GM18907 (cell line): ENCODE measurements at regions not wholly inside any gene's neighbourhood (a gene's known extent, or its start where the extent isn't known, plus 50 kb on each side); places are given as distances from the start of the nearest gene placed in this dataset.
"Not testable (repeated sequence)": the region's sequence is repeated elsewhere in the genome, so short reads cannot be mapped to it uniquely, and the experiment has no call there.

Experiments used
- ATAC-seq: cut with Tn5 transposase; IDR thresholded peaks from one replicate; pipeline ENCODE4 v1.9.1; 2021; ENCODE audit warnings: mild to moderate bottlenecking, moderate library complexity; ENCODE audit not compliant: unreplicated experiment

DNA sequence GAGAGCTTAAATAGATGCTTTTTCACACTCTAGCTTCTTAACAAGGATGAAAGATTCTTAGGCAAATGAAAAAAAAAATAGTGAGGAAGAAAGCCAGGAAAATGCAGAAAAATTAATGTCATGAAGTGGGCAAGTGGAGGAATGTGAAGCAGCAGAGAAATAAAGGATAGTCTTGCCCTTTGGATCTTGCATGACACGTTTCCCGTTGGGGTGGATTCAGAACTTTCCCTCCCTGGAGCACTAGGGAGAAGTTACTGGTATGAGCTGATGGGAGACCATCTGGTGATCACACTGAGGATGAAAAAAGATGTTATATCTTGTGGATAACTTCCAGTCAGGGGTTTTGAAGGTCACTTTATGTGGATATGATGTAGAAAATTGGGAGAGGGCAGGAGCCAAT lies 361.8 kb upstream of the ROPN1 start:
- ATAC-seq: no peak

DNA sequence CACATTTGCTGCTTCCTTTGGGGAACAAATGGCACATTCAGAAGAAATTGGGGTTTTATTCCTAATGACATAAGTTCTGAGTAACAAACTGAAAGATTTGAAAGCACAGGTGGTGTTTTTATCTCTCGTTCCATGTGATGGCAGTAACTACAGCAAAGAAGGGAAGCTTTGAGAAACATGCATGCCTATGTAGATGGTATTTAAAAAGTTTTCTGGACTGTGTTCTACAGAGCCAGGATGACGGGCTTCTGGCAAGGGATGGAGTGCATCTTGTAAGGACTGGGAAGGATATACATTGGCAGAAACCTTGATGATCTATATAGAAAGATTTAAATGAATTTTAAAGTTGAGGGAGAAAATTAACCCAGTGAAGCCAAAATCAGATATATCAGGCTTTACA lies 362.2 kb upstream of the ROPN1 start:
- ATAC-seq: no peak

DNA sequence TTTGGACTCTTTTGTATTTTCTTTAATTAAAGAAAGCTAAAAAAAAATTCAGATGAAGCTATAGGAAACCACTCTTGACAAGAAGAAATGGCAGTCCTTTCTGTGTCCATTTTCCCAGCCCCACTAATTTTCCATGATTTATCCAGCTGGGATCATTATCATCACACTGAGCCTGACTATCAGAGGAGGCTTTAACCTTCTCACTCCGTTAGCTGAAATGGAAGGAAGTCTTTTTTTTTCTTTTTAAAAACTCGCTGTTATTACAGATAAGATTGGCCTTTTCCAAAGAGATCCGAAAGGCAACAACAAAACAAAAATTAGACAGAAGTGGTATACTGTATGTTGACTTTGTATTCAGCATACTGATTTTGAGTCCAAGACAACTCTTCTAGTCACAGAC lies 366.2 kb upstream of the ROPN1 start:
- no peak for ATAC-seq

DNA sequence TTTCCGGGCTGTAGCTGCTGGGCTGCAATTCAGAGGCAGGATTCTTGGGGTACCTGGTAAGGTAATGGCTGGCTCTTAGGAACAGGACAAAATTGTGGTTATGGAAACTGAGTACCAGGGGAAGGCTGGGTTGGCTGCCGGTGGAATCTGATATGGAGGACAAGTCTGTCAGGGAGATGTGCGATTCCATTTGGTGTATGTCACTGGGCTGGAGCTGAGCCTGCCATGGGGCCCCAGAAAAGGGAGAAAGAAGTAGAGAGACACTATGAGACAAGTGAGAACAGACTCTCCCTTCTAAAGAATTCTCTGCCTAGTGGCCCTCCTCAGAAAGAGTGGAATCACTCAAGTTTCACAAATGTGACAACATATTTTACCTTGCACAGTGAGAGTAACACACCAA lies 368.2 kb upstream of the ROPN1 start:
- ATAC-seq: no peak

DNA sequence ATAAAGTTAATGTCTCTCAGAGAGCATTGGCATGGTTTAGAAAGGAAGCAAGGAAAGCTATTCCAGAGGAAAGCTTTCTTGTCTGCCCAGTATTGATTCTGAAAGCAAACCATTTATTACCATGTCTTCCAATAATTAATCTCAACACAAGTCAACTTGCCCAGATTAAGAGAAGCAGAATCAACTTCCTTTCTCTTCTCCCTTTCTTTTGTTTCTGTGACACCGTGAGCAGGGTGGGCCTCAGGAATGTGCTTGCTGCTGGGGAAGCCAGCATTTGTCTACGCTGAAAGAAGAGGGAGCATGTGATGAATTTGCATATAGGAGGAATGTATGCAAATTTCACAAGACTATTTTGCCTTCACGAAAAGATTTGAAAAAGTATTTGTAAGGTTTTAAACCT lies 368.6 kb upstream of the ROPN1 start:
- ATAC-seq: no peak

DNA sequence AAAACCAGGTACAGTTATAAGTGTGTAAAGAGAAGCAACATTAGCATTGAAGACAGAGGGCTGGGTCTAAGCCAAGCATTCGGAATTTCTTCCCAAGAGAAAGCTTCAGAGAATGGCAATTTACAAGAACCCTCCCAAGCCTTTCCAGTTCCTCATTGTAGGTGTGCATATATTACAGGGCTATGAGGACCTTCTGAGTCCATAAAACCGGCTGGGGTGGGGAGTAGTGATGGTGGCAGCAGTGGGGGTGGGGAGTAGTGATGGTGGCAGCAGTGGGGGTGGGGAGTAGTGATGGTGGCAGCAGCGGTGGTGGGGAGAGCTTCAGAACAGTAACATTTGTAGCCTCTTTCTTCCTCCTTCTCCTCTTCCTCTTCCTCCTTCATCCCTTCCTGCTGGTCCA lies 368.7 kb upstream of the UMPS start:
- no peak for ATAC-seq

DNA sequence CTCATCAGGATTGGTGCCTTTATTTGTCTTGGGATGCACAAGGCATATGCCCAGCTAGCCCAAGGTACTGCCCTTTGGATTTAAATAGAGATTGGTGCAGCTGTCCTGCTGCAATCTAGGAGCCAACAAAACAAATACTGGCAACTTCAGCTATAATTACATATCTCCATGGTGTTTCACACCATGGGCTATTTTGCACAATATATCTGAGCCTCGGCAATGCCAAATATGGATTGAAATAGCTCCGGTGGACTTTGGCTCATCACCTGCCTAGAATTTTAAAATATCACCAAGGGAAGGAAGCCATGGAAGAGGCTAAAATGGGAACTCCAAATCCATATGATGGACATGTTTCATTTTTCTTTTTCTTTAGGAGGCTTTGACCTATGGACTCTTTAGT lies 367.8 kb upstream of the UMPS start:
- no peak for ATAC-seq

DNA sequence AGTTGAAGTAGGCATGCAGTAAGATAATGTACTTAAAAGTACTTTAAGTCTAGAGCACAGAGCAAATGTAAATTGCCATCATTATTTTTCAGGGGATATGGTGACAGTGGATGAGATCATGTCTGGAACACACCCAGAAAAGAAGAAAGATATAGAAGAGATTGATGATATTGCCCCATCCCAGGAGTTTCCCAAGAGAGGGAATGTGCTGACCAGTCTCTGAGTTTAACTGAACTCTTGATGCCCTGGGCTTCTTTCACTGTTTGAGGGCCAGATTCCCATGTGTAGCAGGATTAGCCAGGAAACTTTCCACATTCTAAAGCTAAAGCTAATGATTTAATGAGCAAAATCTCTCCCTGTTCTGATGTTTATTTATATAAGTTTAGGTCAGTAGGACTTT lies 366.8 kb upstream of the UMPS start:
- ATAC-seq: no peak

DNA sequence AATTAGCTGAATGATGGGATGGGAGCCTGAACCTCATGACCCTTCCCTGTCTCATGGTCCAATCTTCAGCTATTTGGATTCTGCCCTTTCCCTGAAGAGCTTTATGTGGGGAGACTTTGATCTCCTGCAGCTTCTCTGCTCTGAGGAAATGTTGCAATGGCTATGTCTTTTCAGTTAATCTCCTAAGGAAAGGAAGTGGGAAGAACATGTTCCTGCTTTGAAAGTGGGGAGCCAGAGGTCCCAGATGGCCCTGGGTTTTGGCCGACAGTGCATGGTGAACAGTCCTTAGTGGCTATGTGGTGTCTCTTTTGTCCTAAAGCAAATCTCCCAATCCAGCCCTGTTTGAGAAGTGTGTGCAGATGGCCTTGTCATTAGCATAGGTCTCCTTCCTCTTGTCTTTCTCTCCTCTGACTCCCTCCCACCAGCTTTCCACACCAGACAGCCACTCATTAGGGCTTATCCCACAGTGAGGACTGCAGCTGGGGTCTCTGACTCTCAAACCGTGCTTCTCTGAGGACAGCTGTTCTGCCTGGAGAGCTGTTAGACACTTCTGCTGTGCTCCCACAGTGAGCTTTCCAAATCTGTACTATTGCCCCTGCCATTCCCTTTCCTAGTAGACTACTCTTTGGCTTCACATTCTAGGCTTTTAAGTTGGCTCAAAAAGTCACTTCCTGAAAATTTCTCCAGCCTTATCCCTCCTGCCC lies 365.8 kb upstream of the UMPS start:
- no peak for ATAC-seq

DNA sequence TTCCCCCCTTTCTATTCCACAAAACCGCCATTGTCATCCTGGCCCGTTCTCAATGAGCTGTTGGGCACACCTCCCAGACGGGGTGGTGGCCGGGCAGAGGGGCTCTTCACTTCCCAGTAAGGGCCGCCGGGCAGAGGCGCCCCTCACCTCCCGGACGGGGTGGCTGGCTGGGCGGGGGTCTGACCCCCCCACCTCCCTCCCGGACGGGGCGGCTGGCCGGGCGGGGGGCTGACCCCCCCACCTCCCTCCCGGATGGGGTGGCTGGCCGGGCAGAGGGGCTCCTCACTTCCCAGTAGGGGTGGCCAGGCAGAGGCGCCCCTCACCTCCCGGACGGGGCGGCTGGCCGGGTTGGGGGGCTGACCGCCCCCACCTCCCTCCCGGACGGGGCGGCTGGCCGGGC lies 363.6 kb upstream of the UMPS start:
- not testable (repeated sequence) for ATAC-seq

DNA sequence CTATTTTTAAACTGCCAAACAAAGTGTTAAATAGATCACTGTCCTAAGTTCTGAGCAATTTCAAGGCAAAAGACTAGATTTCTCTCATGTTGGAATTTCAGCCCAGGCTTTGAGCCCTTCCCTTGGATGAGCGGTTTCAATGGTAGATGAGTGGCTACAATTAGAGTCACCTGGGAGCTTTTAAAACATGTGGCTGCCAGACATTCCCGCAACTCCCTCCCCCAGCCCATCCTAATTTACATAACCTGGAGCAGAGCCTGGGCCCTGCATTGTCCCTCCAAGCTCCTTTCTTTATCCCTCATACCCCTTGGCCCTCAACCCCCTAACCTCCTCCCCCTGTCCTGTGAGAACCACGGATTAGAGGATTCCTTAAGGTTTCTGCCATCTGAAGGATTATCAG lies 357.5 kb upstream of the UMPS start:
- no peak for ATAC-seq

DNA sequence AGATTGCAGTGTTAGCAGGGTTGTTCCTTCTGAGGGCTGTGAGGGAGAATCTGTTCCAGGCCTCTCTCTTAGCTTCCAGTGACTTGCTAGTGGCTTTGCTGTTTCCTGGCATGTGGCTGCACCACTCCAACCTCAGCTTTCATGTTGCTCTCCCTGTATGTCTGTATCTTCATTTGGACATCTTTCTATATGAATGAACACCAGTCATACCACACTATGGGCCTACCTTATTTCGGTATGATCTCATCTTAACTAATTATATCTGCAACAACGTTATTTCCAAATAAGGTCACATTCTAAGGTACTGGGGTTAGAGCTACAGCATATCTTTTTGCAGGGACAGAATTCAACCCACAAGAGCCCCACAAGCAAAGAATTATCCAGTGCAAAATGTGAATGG lies 356.7 kb upstream of the UMPS start:
- no peak for ATAC-seq

DNA sequence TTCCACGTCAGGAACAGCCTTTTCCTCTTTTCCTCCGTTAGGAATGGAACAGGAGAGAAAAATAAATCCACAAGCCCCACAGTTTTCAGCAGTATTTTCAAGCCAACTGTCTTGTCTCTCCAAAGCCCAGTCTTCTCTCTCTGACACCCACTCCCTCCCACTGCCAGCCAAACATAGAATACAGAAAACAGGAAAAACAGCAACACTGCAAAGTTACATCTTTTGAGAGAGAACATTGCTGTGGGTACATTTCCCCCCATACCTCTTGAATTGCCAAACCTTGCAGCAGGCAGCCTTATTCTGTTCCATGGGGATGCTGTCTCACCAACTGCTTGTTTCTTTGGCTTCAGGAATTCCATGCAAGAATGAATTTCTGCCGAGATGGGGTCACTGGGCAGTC lies 355.7 kb upstream of the UMPS start:
- ATAC-seq: no peak

DNA sequence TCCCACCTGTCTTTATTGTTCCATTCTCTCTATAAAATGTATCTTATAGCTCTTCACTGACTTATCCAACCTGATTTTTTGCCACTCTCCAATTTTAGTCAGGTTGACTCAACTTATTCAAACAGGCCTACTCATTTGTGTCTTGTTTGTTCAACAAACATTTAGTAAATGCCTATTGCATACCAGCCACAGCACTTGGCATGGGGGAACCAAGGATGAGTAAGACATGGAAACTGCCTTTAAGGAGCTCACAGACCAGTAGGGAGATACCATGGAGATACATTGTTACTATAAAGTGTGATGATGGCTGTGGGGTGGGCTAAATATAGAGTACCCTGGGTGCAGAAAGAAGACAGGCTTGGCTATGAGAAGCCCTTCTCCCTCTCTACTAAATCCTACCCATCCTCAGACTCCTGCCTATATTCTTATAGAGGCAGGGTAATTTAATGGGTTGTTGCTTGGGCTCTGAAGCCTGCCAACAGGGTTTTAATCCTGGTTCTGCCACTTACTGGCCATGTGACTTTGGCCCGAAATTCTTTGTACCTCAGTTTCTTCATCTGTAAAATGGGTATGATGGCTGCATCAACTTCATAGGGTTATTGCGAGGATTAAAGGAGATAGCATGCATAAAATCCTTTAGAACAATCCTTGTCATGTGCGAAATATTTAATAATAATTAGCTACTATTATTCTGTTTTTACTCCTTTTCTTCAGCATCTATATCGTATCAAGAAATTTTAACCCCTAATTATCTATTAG lies 348.5 kb upstream of the UMPS start:
- no peak for ATAC-seq

DNA sequence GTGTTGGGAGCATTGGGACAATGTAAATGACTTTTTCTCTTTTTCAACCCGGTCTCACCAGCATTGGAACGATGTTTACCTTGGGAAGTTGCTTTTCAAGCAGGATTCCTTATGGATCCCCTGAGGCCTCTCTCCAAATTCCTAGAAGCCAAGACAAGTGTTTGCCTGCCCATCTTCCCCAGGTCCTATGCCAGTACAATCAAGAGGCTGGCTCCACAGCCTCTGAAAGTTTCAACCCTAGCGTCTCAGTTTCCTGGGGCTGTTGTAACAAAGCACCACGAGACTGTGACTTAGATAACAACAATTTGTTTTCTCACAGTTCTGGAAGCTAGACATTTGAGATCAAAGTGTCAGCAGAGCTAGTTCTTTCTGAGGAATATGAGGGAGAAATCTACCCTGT lies 347.2 kb upstream of the UMPS start:
- ATAC-seq: no peak

DNA sequence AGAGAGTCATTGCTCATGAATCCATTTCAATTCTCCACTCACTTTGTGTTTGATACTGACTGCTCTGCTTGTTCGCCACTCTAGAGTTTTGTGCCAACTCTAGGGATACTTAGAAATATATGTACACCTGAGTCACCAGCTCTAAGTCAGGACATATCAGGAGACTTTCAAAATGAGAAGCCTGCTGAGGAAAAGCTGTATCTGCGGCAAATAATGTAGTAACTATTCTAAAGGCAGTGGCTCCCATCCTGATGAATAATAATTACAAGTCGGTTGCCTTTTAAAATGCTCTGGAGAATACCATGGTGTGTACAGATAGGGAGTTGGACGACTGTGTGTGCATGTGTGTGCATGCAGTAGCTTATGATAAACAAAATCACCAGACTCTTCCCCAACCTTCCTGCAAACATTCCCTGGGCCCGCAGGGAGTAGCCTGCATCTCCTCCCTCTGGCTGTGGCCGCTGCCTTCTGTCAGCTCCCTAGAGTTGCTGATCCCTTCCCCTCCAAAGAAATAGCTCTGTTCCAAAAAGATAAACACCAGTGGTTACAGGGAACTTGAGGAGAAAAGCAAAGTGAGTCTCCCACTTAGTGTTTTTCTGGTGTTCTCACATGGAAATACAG lies 346.3 kb upstream of the UMPS start:
- ATAC-seq: no peak

DNA sequence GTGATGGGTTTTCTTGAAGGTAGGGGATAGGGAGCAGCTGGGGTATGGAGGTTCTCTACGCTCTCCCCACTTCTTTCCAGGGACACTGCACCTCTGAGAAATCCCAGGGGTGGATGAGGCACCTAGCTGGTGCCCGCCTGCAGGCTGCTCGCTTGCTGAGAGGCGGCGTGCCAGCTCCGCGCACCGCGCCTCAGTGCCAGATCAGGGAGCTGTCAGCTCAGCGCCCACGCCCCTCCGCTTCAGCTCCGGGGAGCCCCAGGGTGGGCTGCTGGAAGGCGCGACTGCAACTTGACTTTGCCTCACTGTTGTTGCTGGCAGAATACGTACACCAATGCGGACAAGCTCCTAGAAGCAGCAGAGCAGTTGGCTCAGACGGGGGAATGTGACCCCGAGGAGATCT lies 345.7 kb upstream of the UMPS start:
- no peak for ATAC-seq

DNA sequence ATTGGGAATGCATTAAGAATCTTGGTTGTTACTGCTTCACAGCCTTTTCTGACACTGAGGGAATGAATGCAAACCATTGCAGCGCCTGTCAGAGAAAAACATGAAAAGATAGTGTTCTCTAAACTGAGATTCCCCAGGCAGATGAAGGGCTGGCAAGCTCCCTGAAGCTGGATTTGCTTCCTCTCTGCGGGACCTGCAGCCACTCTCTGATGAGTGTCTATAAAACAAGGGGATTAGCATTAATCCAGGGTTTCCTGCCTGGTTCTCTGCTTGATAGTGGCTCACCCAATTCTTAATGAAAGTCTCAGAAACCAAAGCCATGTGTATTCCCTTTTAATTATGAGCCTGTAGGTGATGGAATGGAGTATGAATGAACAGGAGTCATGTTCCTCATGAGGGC lies 344.3 kb upstream of the UMPS start:
- no peak for ATAC-seq

DNA sequence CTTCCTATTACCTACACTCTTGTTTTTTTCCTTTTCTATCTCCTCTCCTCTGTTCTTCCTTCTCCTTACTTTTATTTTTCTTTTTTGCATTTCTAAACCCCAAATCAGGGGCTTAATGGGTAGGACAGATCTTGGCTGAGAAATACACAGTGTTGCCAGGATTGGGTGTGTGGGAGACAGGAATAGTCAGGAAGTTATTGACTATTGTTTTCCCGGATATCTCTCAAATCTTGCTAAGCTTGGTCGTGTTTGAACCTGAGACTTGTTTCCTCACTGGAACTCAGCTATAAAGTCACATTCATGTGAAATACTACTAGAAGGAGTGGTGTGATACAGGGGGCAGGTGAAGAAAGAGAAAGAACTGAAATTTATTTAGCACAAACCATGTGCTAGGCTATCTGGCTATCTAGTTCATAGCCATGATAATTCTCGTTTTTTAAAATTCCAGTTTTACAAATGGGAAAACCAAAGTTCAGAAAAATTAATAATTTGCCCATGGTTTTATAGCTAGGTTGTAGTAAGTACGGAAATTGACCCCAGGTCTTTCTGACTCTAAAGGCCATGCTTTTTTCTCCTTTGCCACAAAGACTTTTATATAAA lies 343.2 kb upstream of the UMPS start:
- ATAC-seq: no peak

DNA sequence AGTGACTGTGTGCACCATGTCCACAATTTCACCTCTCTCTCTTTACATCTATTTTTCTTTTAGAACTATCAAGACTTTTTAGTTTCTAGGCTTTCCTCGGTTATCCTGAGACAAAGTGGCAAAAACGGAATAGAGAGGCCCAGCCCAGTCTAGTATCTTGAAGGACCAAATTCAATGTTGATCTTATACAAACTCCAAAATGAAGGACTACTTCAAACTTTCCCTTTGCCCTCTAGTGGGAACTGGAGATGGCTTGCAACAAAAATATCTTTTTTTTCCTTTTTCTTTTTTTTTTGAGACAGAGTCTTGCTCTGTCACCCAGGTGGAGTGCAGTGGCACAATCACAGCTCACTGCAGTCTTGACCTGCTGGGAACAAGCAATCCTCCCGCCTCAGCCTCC lies 338.5 kb upstream of the UMPS start:
- ATAC-seq: no peak

DNA sequence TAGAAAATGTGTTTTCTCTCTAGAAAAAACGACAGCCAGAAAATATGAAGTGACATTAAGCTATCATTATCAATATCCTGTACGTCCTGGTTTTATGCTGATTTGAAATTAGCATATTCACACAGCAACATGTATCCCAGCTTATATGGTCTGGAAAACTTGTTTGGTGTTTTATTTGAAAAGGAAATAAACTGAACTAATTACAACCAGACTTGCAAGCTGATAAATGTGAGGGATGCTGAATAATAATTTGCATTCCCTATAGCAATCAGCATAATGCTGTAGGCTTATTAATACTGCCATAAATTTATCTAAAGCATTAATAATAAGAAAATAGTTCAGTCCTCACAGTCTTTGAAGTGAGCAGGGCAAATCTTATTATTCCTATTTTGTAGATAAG lies 336.9 kb upstream of the UMPS start:
- ATAC-seq: no peak

DNA sequence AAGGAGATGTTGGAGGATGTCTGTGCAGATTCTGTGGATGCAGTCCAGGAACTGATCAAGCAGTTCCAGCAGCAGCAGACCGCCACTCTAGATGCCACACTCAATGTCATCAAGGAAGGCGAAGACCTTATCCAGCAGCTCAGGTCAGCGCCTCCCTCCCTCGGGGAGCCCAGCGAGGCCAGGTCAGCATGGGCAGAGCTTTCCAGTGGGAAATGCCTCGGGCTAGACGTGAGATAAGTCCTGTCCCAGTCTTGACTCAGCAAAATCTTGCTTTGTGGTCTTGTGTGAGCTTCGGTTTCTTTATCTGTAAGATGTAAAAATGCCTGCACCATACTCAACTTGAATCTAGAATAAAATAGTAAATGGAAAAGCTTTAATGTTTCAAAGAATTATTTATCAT lies 335.1 kb upstream of the UMPS start:
- ATAC-seq: no peak
